SK-N-SH treated with all-trans-retinoic acid at 6 μM for 48 hours (cell line): ENCODE measurements at regions not wholly inside any gene's neighbourhood (a gene's known extent, or its start where the extent isn't known, plus 50 kb on each side); places are given as distances from the start of the nearest gene placed in this dataset.

Experiments
- ATAC-seq: fragments of 200-7000 bp; cut with Tn5 transposase; 3 replicates; pipeline ENCODE4 v1.9.1; 2020; ENCODE audit warnings: mild to moderate bottlenecking, moderate library complexity
- ARNTL ChIP-seq: fragments of 450-650 bp; formaldehyde crosslinking; IDR thresholded peaks from 2 replicates; pipeline ENCODE4 v1.5.0; 2020; ENCODE audit warnings: low read depth, mild to moderate bottlenecking, moderate library complexity, borderline replicate concordance
- CREB5 ChIP-seq: fragments of 250-450 bp; sonication (Bioruptor Pico); IDR thresholded peaks from 2 replicates; pipeline ENCODE4 v1.5.1; 2020; ENCODE audit warnings: low read depth, mild to moderate bottlenecking, moderate library complexity
- CSDC2 ChIP-seq: fragments of 250-450 bp; sonication (Bioruptor Pico); IDR thresholded peaks from 2 replicates; pipeline ENCODE4 v1.5.0; 2020; ENCODE audit warnings: mild to moderate bottlenecking, moderate library complexity
- CSRNP3 ChIP-seq: fragments of 250-450 bp; sonication (Bioruptor Pico); IDR thresholded peaks from 2 replicates; pipeline ENCODE4 v1.5.1; 2021; ENCODE audit warnings: mild to moderate bottlenecking, moderate library complexity
- ESRRG ChIP-seq: fragments of 250-450 bp; sonication (Bioruptor Pico); IDR thresholded peaks from 2 replicates; pipeline ENCODE4 v1.6.1; 2021; ENCODE audit warnings: mild to moderate bottlenecking
- GLIS3 ChIP-seq: fragments of 250-450 bp; sonication (Bioruptor Pico); IDR thresholded peaks from 2 replicates; pipeline ENCODE4 v1.5.0; 2020; ENCODE audit warnings: mild to moderate bottlenecking, moderate library complexity
- ISL1 ChIP-seq: fragments of 250-450 bp; sonication (Bioruptor Pico); IDR thresholded peaks from 2 replicates; pipeline ENCODE4 v2.1.2; 2022; ENCODE audit warnings: mild to moderate bottlenecking, moderate library complexity
- OSR1 ChIP-seq: fragments of 250-450 bp; sonication (Bioruptor Pico); IDR thresholded peaks from 2 replicates; pipeline ENCODE4 v1.8.0; 2022; ENCODE audit warnings: moderate library complexity, mild to moderate bottlenecking, inconsistent platforms
- PATZ1 ChIP-seq: fragments of 250-450 bp; sonication (Bioruptor Pico); IDR thresholded peaks from 2 replicates; pipeline ENCODE4 v1.8.0; 2020; ENCODE audit warnings: mild to moderate bottlenecking, moderate library complexity, borderline replicate concordance
- POU6F1 ChIP-seq: fragments of 250-450 bp; sonication (Bioruptor Pico); IDR thresholded peaks from 2 replicates; pipeline ENCODE4 v1.8.0; 2021; ENCODE audit warnings: low read depth, mild to moderate bottlenecking, moderate library complexity, borderline replicate concordance
- PPARA ChIP-seq: fragments of 250-450 bp; sonication (Bioruptor Pico); IDR thresholded peaks from 2 replicates; pipeline ENCODE4 v1.5.0; 2020; ENCODE audit warnings: mild to moderate bottlenecking, borderline replicate concordance
- RARB ChIP-seq: fragments of 250-450 bp; sonication (Bioruptor Pico); IDR thresholded peaks from 2 replicates; pipeline ENCODE4 v1.8.0; 2021; ENCODE audit warnings: mild to moderate bottlenecking, moderate library complexity
- SNAI2 ChIP-seq: fragments of 250-450 bp; sonication (Bioruptor Pico); IDR thresholded peaks from 2 replicates; pipeline ENCODE4 v1.5.0; 2020; ENCODE audit warnings: mild to moderate bottlenecking, moderate library complexity
- TCF4 ChIP-seq: fragments of 250-450 bp; sonication (Bioruptor Pico); IDR thresholded peaks from 2 replicates; pipeline ENCODE4 v1.8.0; 2021; ENCODE audit warnings: mild to moderate bottlenecking, moderate library complexity, borderline replicate concordance
- ZC3H10 ChIP-seq: fragments of 250-450 bp; sonication (Bioruptor Pico); IDR thresholded peaks from 2 replicates; pipeline ENCODE4 v1.5.1; 2021; ENCODE audit warnings: mild to moderate bottlenecking, moderate library complexity
- ZFP3 ChIP-seq: fragments of 250-450 bp; sonication (Bioruptor Pico); IDR thresholded peaks from 2 replicates; pipeline ENCODE4 v1.5.0; 2020; ENCODE audit warnings: mild to moderate bottlenecking, moderate library complexity
- ZFP30 ChIP-seq: fragments of 450-650 bp; formaldehyde crosslinking; IDR thresholded peaks from 2 replicates; pipeline ENCODE4 v1.5.0; 2022; ENCODE audit warnings: mild to moderate bottlenecking, moderate library complexity
- ZNF565 ChIP-seq: fragments of 450-650 bp; formaldehyde crosslinking; conservative IDR thresholded peaks from 2 replicates; pipeline ENCODE4 v1.5.0; 2020; ENCODE audit warnings: low read depth, mild to moderate bottlenecking, moderate library complexity
- ZNF70 ChIP-seq: fragments of 450-650 bp; formaldehyde crosslinking; IDR thresholded peaks from 2 replicates; pipeline ENCODE4 v1.5.0; 2020; ENCODE audit warnings: mild to moderate bottlenecking, moderate library complexity
- ZNF8 ChIP-seq: fragments of 450-650 bp; formaldehyde crosslinking; IDR thresholded peaks from 2 replicates; pipeline ENCODE4 v1.5.0; 2020; ENCODE audit warnings: mild to moderate bottlenecking, moderate library complexity

- no peak for TF ChIP-seq POU6F1 (CRISPR knock-in tag)
- no peak for TF ChIP-seq PATZ1 (CRISPR knock-in tag)
- TF ChIP-seq ZNF565: no peak
- no peak for TF ChIP-seq ZFP30 (CRISPR knock-in tag)
- no peak for TF ChIP-seq ZNF70
- TF ChIP-seq ZFP3 (CRISPR knock-in tag): no peak
- no peak for TF ChIP-seq SNAI2 (CRISPR knock-in tag)
- TF ChIP-seq, all 23 proteins: peak for 0
- no peak for ATAC-seq
Measured at GRCh38 chr2:120834206-120834605, 98.5 kb downstream of the GLI2 start.

GRCh38 chr2:120836281-120836680 is 100.6 kb downstream of the GLI2 start:
- ATAC-seq: no peak
- no peak for TF ChIP-seq POU6F1 (CRISPR knock-in tag)
- no peak for TF ChIP-seq SNAI2 (CRISPR knock-in tag)
- no peak for TF ChIP-seq ZC3H10 (CRISPR knock-in tag)
- no peak for TF ChIP-seq OSR1
- no peak for TF ChIP-seq TCF4

- TF ChIP-seq POU6F1 (CRISPR knock-in tag): no peak
- TF ChIP-seq ZNF70: no peak
- no peak for TF ChIP-seq GLIS3 (CRISPR knock-in tag)
- no peak for TF ChIP-seq CSDC2 (CRISPR knock-in tag)
- no peak for TF ChIP-seq PPARA (CRISPR knock-in tag)
- TF ChIP-seq ARNTL: no peak
Measured at GRCh38 chr2:120840795-120841487, 105.3 kb downstream of the GLI2 start.

GRCh38 chr2:120842456-120843439 is 107.1 kb downstream of the GLI2 start:
- TF ChIP-seq TCF4: no peak
- no peak; the same call in 2 of the 3 replicates for ATAC-seq

More at GRCh38 chr2:120840795-120841487, 105.3 kb downstream of the GLI2 start:
- ATAC-seq: no peak

GRCh38 chr2:120844070-120844738 is 108.5 kb downstream of the GLI2 start:
- no peak for ATAC-seq
- no peak for TF ChIP-seq ZFP30 (CRISPR knock-in tag)
- TF ChIP-seq ISL1 (CRISPR knock-in tag): no peak
- TF ChIP-seq ZC3H10 (CRISPR knock-in tag): no peak
- TF ChIP-seq PATZ1 (CRISPR knock-in tag): no peak
- TF ChIP-seq PPARA (CRISPR knock-in tag): no peak
- TF ChIP-seq ESRRG (CRISPR knock-in tag): no peak
- TF ChIP-seq CSRNP3: no peak
- no peak for TF ChIP-seq RARB (CRISPR knock-in tag)
- TF ChIP-seq TCF4: no peak
- TF ChIP-seq ZNF8 (CRISPR knock-in tag): no peak
- TF ChIP-seq ZFP3 (CRISPR knock-in tag): no peak
- no peak for TF ChIP-seq GLIS3 (CRISPR knock-in tag)
- TF ChIP-seq CREB5 (CRISPR knock-in tag): no peak
